ENCODE measurements at regions not wholly inside any gene's neighbourhood (a gene's known extent, or its start where the extent isn't known, plus 50 kb on each side); places are given as distances from the start of the nearest gene placed in this dataset.

GRCh38 chr6:16857969-16858592, 96.8 kb upstream of the ATXN1 start:
- WGBS (ENCODE audit: insufficient coverage, insufficient read length) = no CpG with 5 or more reads among the region's 5 CpGs
- Histone ChIP-seq H3K36me3 (ENCODE audit: control insufficient read depth, insufficient read depth, low read length) (no peaks in the 10 kb centered on the region), H3K27ac (ENCODE audit: low read length) (no peak overlapping the region), H3K4me1 (ENCODE audit: control insufficient read depth, insufficient read depth, low read length) (no peaks in the 10 kb centered on the region), H3K4me3 (ENCODE audit: low read length) (no peak overlapping the region), H3K27me3 (ENCODE audit: control insufficient read depth, insufficient read depth, low read length) (no peaks in the 10 kb centered on the region), H3K9me3 (ENCODE audit: control insufficient read depth, insufficient read depth, low read length) (no peaks in the 10 kb centered on the region)
- no peak for DNase-seq (ENCODE audit: low read depth, low spot score)

GRCh38 chr6:16855460-16855859, 94.2 kb upstream of the ATXN1 start:
- Histone ChIP-seq H3K36me3 (ENCODE audit: control insufficient read depth, insufficient read depth, low read length) (no peaks in the 10 kb centered on the region), H3K9me3 (ENCODE audit: control insufficient read depth, insufficient read depth, low read length) (no peaks in the 10 kb centered on the region), H3K27ac (ENCODE audit: low read length) (no peak overlapping the region), H3K4me3 (ENCODE audit: low read length) (no peak overlapping the region), H3K4me1 (ENCODE audit: control insufficient read depth, insufficient read depth, low read length) (no peaks in the 10 kb centered on the region), H3K27me3 (ENCODE audit: control insufficient read depth, insufficient read depth, low read length) (no peaks in the 10 kb centered on the region)
- no peak for DNase-seq (ENCODE audit: low read depth, low spot score)

DNA sequence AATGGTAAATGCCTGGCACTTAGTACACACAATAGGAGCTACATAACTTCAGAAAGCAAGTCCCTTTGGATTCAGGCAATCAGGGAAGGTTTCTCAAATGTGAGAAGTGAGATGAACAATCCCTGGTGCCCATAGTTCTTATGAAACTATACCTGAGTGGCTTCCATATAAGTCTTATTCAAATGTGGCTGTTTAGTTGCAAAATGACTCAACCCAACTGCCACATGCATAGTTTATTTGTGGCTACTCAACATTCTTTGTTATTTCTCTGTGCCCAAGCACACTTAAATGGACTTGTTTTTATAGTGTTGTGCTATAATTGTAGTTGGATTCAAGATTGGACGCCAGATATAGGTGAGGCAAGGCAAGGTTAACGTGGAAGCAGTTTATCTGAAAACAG, 93.7 kb upstream of the ATXN1 start:
- no peaks in the 10 kb centered on the region for H3K9me3 ChIP-seq (ENCODE audit: control insufficient read depth, insufficient read depth, low read length)
- no CpG with 5 or more reads among the region's 2 CpGs for WGBS (ENCODE audit: insufficient coverage, insufficient read length)
- H3K27me3 ChIP-seq (ENCODE audit: control insufficient read depth, insufficient read depth, low read length) = no peaks in the 10 kb centered on the region
- no peaks in the 10 kb centered on the region for H3K36me3 ChIP-seq (ENCODE audit: control insufficient read depth, insufficient read depth, low read length)
- H3K4me1 ChIP-seq (ENCODE audit: control insufficient read depth, insufficient read depth, low read length) = peaks cover under 1% of the 10 kb centered on the region; the same call in 1 of the 2 replicates
- DNase-seq (ENCODE audit: low read depth, low spot score) = no peak
- H3K27ac ChIP-seq (ENCODE audit: low read length) = no peak overlapping the region
- H3K4me3 ChIP-seq (ENCODE audit: low read length) = no peak overlapping the region

GRCh38 chr6:16852671-16853070, 91.4 kb upstream of the ATXN1 start:
- no peak for DNase-seq (ENCODE audit: low read depth, low spot score)
- Histone ChIP-seq H3K27ac (ENCODE audit: low read length) (no peak overlapping the region), H3K27me3 (ENCODE audit: control insufficient read depth, insufficient read depth, low read length) (no peaks in the 10 kb centered on the region), H3K4me3 (ENCODE audit: low read length) (no peak overlapping the region), H3K36me3 (ENCODE audit: control insufficient read depth, insufficient read depth, low read length) (no peaks in the 10 kb centered on the region), H3K9me3 (ENCODE audit: control insufficient read depth, insufficient read depth, low read length) (no peaks in the 10 kb centered on the region), H3K4me1 (ENCODE audit: control insufficient read depth, insufficient read depth, low read length) (peaks cover 3% of the 10 kb centered on the region; the same call in 1 of the 2 replicates)
- no CpG with 5 or more reads among the region's 6 CpGs for WGBS (ENCODE audit: insufficient coverage, insufficient read length)

GRCh38 chr6:16851758-16852157, 90.5 kb upstream of the ATXN1 start:
- Histone ChIP-seq H3K4me1 (ENCODE audit: control insufficient read depth, insufficient read depth, low read length) (peaks cover 3% of the 10 kb centered on the region; the same call in 1 of the 2 replicates), H3K9me3 (ENCODE audit: control insufficient read depth, insufficient read depth, low read length) (no peaks in the 10 kb centered on the region), H3K36me3 (ENCODE audit: control insufficient read depth, insufficient read depth, low read length) (no peaks in the 10 kb centered on the region), H3K27me3 (ENCODE audit: control insufficient read depth, insufficient read depth, low read length) (no peaks in the 10 kb centered on the region), H3K27ac (ENCODE audit: low read length) (no peak overlapping the region), H3K4me3 (ENCODE audit: low read length) (no peak overlapping the region)
- no peak for DNase-seq (ENCODE audit: low read depth, low spot score)
- no CpG with 5 or more reads among the region's 1 CpG for WGBS (ENCODE audit: insufficient coverage, insufficient read length)

DNA sequence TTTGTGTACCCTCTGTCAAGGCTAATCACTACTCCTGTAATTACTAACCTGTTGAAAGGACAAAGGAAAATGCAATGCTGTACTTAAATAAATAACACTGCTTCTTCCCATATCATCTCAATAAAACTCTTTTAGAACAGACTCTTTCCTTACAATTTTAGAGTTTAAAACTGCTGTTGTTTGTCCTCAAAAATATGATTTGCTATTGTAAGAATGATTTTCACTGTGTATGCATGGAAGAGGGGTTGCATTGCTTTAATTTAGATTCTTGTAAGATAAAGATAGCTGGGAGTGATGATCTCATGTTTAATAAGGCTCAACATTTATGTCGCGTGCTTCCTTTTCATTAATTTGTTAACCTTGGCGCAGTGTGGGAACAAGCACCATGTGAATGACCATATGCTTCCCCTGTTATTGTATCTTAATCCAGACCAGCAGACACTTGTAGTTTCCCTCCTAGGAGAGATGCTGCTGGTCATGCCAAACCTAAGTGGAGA, 89.8 kb upstream of the ATXN1 start:
- Histone ChIP-seq H3K4me1 (ENCODE audit: control insufficient read depth, insufficient read depth, low read length) (peaks cover 3% of the 10 kb centered on the region; the same call in 1 of the 2 replicates), H3K9me3 (ENCODE audit: control insufficient read depth, insufficient read depth, low read length) (no peaks in the 10 kb centered on the region)
- no CpG with 5 or more reads among the region's 3 CpGs for WGBS (ENCODE audit: insufficient coverage, insufficient read length)

GRCh38 chr6:16850681-16851026, 89.4 kb upstream of the ATXN1 start:
- 100% methylated on average over 1 of the region's 5 CpGs for WGBS (ENCODE audit: insufficient coverage, insufficient read length)
- Histone ChIP-seq H3K4me3 (ENCODE audit: low read length) (no peak overlapping the region), H3K36me3 (ENCODE audit: control insufficient read depth, insufficient read depth, low read length) (no peaks in the 10 kb centered on the region), H3K27me3 (ENCODE audit: control insufficient read depth, insufficient read depth, low read length) (no peaks in the 10 kb centered on the region), H3K9me3 (ENCODE audit: control insufficient read depth, insufficient read depth, low read length) (no peaks in the 10 kb centered on the region), H3K4me1 (ENCODE audit: control insufficient read depth, insufficient read depth, low read length) (peaks cover 3% of the 10 kb centered on the region; the same call in 1 of the 2 replicates), H3K27ac (ENCODE audit: low read length) (no peak overlapping the region)
- DNase-seq (ENCODE audit: low read depth, low spot score) = no peak

More for the DNA sequence above, 89.8 kb upstream of the ATXN1 start:
- Histone ChIP-seq H3K36me3 (ENCODE audit: control insufficient read depth, insufficient read depth, low read length) (no peaks in the 10 kb centered on the region), H3K4me3 (ENCODE audit: low read length) (no peak overlapping the region), H3K27ac (ENCODE audit: low read length) (no peak overlapping the region), H3K27me3 (ENCODE audit: control insufficient read depth, insufficient read depth, low read length) (no peaks in the 10 kb centered on the region)
- no peak for DNase-seq (ENCODE audit: low read depth, low spot score)

GRCh38 chr6:16849988-16850680, 88.9 kb upstream of the ATXN1 start:
- no CpG with 5 or more reads among the region's 7 CpGs for WGBS (ENCODE audit: insufficient coverage, insufficient read length)
- DNase-seq (ENCODE audit: low read depth, low spot score) = no peak
- no peak overlapping the region for H3K27ac ChIP-seq (ENCODE audit: low read length)

DNA sequence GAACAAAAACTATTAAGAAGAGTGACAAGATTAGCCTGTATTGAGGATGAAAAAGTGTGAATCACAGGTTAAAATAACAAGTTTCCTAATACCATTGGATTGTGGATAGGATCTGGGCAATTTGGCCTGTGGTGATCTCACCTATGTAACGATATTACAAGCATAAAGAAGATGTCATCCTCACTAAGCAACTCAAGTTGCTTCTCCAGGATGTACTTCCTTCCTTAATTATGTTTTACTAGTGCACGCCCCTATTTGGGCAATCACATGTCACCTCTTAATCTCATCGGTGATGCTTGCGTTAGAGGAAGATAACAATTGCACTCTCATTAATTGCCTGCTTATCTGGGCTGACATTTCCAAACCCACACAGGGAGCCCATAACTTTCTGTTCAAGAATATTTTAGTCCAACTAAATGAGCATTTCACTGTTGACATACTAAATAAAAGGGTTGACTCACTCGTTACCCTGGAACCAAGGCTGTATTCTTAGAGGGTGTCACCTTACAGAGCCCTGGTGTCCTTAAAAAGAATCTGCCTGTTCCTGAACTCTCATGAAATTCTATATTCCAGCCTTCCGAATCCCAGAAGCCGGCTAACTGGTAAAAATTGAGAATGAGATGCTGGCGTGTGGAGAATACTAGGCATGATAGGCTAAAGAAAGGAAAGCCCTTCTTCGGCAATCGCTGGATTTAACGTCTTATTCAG, 88.2 kb upstream of the ATXN1 start:
- H3K27me3 ChIP-seq (ENCODE audit: control insufficient read depth, insufficient read depth, low read length) = no peaks in the 10 kb centered on the region
- H3K27ac ChIP-seq (ENCODE audit: low read length) = no peak overlapping the region
- H3K36me3 ChIP-seq (ENCODE audit: control insufficient read depth, insufficient read depth, low read length) = no peaks in the 10 kb centered on the region
- no peak for DNase-seq (ENCODE audit: low read depth, low spot score)
- WGBS (ENCODE audit: insufficient coverage, insufficient read length) = no CpG with 5 or more reads among the region's 11 CpGs
- peaks cover 3% of the 10 kb centered on the region; the same call in 1 of the 2 replicates for H3K4me1 ChIP-seq (ENCODE audit: control insufficient read depth, insufficient read depth, low read length)
- H3K4me3 ChIP-seq (ENCODE audit: low read length) = no peak overlapping the region
- H3K9me3 ChIP-seq (ENCODE audit: control insufficient read depth, insufficient read depth, low read length) = no peaks in the 10 kb centered on the region

More at GRCh38 chr6:16849988-16850680, 88.9 kb upstream of the ATXN1 start:
- Histone ChIP-seq H3K36me3 (ENCODE audit: control insufficient read depth, insufficient read depth, low read length) (no peaks in the 10 kb centered on the region), H3K4me3 (ENCODE audit: low read length) (no peak overlapping the region), H3K9me3 (ENCODE audit: control insufficient read depth, insufficient read depth, low read length) (no peaks in the 10 kb centered on the region), H3K4me1 (ENCODE audit: control insufficient read depth, insufficient read depth, low read length) (peaks cover 3% of the 10 kb centered on the region; the same call in 1 of the 2 replicates), H3K27me3 (ENCODE audit: control insufficient read depth, insufficient read depth, low read length) (no peaks in the 10 kb centered on the region)

DNA sequence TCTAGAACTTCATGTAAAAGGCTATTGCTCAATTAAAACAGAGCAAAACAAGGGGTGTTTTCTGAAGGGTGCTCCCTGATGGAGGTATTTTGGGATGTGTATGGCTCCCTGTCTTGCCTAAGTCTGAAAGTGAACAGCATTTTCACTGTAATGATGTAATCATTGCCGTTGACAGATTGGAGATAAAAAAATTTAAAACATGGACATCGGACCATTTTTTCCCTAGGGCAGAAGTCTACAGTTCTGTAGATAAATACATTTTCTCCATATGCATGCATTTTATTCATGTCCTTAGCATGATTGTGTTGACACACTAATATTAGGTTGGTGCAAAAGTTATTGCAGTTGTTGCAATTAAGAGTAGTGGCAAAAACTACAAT, 85.1 kb upstream of the ATXN1 start:
- H3K27ac ChIP-seq (ENCODE audit: low read length) = no peak overlapping the region
- no peaks in the 10 kb centered on the region for H3K27me3 ChIP-seq (ENCODE audit: control insufficient read depth, insufficient read depth, low read length)
- H3K9me3 ChIP-seq (ENCODE audit: control insufficient read depth, insufficient read depth, low read length) = no peaks in the 10 kb centered on the region
- no peak for DNase-seq (ENCODE audit: low read depth, low spot score)
- WGBS (ENCODE audit: insufficient coverage, insufficient read length) = no CpG with 5 or more reads among the region's 2 CpGs
- H3K36me3 ChIP-seq (ENCODE audit: control insufficient read depth, insufficient read depth, low read length) = no peaks in the 10 kb centered on the region
- H3K4me1 ChIP-seq (ENCODE audit: control insufficient read depth, insufficient read depth, low read length) = peaks cover 3% of the 10 kb centered on the region; the same call in 1 of the 2 replicates
- no peak overlapping the region for H3K4me3 ChIP-seq (ENCODE audit: low read length)
